Activated T-cell treated with anti-CD3 and anti-CD28 coated beads, Interleukin-2, amount 50 U/mL, for 4 hours (primary cell): ENCODE measurements at regions not wholly inside any gene's neighbourhood (a gene's known extent, or its start where the extent isn't known, plus 50 kb on each side); places are given as distances from the start of the nearest gene placed in this dataset.

ENCODE experiments used
- ATAC-seq, 2 donors: fragments of 200-7000 bp; cut with Tn5 transposase; one replicate each; pipeline ENCODE4 v1.10.0; 2021
- DNase-seq: peaks from one replicate; pipeline ENCODE4 v3.0.0-alpha.2; 2020
- H3K27me3 Mint-ChIP-seq: one replicate; pipeline ENCODE4 v1.8.0; 2021; ENCODE audit warnings: low read depth, mixed read lengths
- H3K36me3 Mint-ChIP-seq: one replicate; pipeline ENCODE4 v1.8.0; 2022; ENCODE audit warnings: mixed read lengths; ENCODE audit not compliant: insufficient read depth
- H3K4me1 Mint-ChIP-seq: one replicate; pipeline ENCODE4 v1.8.0; 2021; ENCODE audit warnings: low read depth, mixed read lengths
- H3K4me3 Mint-ChIP-seq: one replicate; pipeline ENCODE4 v1.8.0; 2021; ENCODE audit warnings: mild to moderate bottlenecking, moderate library complexity, mixed read lengths
- H3K9me3 Mint-ChIP-seq: one replicate; pipeline ENCODE4 v1.8.0; 2021; ENCODE audit warnings: mixed read lengths

GRCh38 chr15:66832664-66833063 is 130.6 kb downstream of the SMAD6 start:
- H3K9me3 Mint-ChIP-seq, result no peaks in the 10 kb centered on the region
- H3K27me3 Mint-ChIP-seq, result no peaks in the 10 kb centered on the region
- no peak for ATAC-seq
- no peaks in the 10 kb centered on the region for H3K36me3 Mint-ChIP-seq
- H3K4me3 Mint-ChIP-seq, result no peak overlapping the region
- H3K4me1 Mint-ChIP-seq, result peaks cover 1% of the 10 kb centered on the region
- no peak for DNase-seq

DNA sequence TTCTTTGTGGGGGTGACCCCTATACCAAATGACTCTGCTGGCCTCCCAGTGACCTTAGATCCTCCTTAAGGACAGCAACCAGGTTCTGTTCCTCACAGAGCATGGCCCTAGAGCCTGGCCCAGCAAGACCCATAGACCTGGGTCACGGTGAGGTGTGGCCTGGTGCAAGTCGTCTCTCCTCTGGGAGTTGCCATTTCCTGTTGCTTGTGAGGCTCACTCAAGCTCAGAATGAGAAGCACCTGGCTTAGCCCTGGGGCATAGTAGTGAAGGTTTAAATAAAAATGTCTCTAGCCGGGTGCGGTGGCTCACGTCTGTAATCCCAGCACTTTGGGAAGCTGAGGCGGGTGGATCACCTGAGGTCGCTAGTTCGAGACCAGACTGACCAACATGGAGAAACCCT is 131.3 kb downstream of the SMAD6 start:
- H3K4me1 Mint-ChIP-seq, result peaks cover 1% of the 10 kb centered on the region
- no peak for DNase-seq
- H3K36me3 Mint-ChIP-seq, result no peaks in the 10 kb centered on the region
- no peaks in the 10 kb centered on the region for H3K27me3 Mint-ChIP-seq
- H3K4me3 Mint-ChIP-seq, result no peak overlapping the region
- no peaks in the 10 kb centered on the region for H3K9me3 Mint-ChIP-seq
- no peak for ATAC-seq

DNA sequence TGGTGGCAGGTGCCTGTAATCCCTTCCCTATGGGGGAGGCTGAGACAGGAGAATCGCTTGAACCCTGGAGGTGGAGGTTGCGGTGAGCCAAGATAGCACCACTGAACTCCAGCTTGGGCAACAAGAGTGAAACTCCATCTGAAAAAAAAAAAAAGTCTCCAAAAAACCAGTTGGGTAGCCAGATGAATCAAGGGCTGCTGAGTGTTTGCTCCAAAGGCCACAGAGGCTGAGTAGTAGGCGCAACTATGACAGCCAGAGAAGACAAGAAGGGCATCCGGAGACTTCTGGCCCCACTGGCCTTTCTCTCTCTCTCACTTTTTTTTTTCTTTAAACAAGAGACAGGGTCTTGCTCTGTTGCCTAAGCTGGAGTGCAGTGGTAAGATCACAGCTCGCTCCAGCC is 131.8 kb downstream of the SMAD6 start:
- Mint-ChIP-seq H3K4me3 (no peak overlapping the region), H3K36me3 (no peaks in the 10 kb centered on the region), H3K9me3 (no peaks in the 10 kb centered on the region), H3K4me1 (peaks cover 1% of the 10 kb centered on the region), H3K27me3 (no peaks in the 10 kb centered on the region)
- DNase-seq (no peak), ATAC-seq (no peak)

DNA sequence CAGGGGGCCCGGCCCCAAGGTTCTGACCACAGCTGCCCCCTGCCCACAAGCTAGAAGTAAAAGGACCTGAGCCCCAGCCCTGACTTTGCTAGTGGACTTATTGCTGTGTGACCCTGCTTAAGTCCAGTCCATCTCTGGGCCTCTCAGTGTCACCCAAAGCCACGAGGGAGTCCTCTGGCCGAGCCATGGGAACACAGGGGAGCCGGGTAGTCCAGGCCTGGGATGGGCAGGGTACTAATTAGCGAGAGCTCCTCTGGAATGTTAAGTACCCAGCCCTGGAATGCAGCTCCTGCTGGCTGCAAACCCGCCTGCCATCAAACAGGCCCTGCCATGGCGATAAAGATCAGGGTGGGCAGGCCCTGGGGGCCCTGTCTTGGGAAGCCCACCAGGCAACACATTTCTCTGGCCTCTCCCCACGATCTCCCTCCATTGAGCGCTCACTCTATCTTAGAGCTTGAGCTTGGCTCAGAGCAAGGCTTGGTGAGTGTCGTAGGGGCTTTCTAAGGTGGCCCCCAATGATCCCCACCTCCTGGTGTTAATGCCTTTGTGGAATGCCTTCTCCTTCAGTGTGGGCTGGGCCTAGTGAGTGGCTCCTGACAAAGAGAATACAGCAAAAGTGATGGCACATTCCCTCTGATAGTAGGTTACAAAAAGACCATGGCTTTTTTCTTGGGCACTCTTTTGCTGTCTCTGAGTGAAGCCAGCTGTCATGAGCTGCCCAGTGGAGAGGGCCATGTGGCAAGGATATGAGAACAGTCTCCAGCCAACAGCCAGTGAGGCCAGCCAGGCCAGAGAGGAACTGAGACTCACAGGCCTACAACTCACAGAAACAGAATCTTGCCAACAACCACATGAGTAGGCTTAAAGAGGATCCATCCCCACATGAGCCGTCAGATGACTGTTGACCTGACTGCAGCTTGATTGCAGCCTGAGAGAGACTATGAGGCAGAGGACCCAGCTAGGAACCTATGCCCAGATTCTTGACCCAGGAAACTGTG is 133.1 kb downstream of the SMAD6 start:
- Mint-ChIP-seq H3K4me1 (peaks cover 1% of the 10 kb centered on the region), H3K4me3 (no peak overlapping the region), H3K27me3 (no peaks in the 10 kb centered on the region), H3K9me3 (no peaks in the 10 kb centered on the region), H3K36me3 (no peaks in the 10 kb centered on the region)
- ATAC-seq (no peak), DNase-seq (no peak)

DNA sequence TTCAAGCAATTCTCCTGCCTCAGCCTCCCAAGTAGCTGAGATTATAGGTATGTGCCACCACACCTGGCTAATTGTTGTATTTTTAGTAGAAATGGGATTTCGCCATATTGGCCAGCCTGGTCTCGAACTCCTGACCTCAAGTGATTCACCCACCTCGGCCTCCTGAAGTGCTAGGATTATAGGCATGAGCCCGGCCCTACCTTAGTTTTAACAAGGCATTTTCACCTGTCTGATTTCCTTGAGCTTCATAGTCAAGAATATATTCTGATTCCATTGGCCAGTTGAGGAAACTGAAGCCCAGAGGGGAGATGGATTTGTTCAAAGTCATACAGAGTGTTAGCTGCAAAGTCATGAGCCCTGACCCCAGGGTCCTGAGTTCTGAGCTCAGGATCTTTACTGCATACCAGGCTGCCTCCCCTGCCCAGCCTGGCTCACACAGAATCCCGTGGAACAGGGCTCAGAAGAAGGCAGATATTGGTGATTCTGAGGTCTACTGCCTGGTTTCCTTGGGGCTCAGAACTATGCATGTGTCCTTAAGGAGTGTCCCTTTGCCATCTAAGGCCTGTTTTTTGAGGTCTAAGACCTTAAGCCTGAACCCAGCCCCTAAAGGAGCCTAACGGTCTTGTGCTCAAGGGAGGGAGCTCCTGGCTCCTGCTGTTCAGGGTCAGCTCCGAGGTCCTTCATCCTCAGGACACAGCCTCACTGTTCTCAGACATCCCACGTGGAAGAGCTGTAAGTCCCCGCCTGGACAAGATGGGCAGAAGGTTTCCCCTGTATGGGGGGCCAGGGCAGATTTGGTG is 134.4 kb downstream of the SMAD6 start:
- Mint-ChIP-seq H3K36me3 (no peaks in the 10 kb centered on the region), H3K4me1 (peaks cover 1% of the 10 kb centered on the region), H3K9me3 (no peaks in the 10 kb centered on the region), H3K27me3 (peaks cover 3% of the 10 kb centered on the region), H3K4me3 (no peak overlapping the region)
- ATAC-seq (no peak), DNase-seq (no peak)

- DNase-seq (no peak), ATAC-seq (no peak)
- Mint-ChIP-seq H3K36me3 (no peaks in the 10 kb centered on the region), H3K4me1 (peaks cover 6% of the 10 kb centered on the region), H3K4me3 (no peak overlapping the region), H3K9me3 (no peaks in the 10 kb centered on the region), H3K27me3 (peaks cover 14% of the 10 kb centered on the region)
These were observed 136.2 kb downstream of the SMAD6 start for GRCh38 chr15:66838202-66838601.

GRCh38 chr15:66838671-66839239 is 136.7 kb downstream of the SMAD6 start:
- H3K27me3 Mint-ChIP-seq, result peaks cover 20% of the 10 kb centered on the region
- no peak overlapping the region for H3K4me3 Mint-ChIP-seq
- no peaks in the 10 kb centered on the region for H3K9me3 Mint-ChIP-seq
- no peak for ATAC-seq
- no peaks in the 10 kb centered on the region for H3K36me3 Mint-ChIP-seq
- peaks cover 5% of the 10 kb centered on the region for H3K4me1 Mint-ChIP-seq
- DNase-seq, result no peak

- no peak for ATAC-seq
- no peaks in the 10 kb centered on the region for H3K36me3 Mint-ChIP-seq
- peaks cover 5% of the 10 kb centered on the region for H3K4me1 Mint-ChIP-seq
- H3K9me3 Mint-ChIP-seq, result no peaks in the 10 kb centered on the region
- H3K27me3 Mint-ChIP-seq, result peaks cover 27% of the 10 kb centered on the region
- H3K4me3 Mint-ChIP-seq, result no peak overlapping the region
- DNase-seq, result no peak
These were observed 137.6 kb downstream of the SMAD6 start for GRCh38 chr15:66839506-66840112.

DNA sequence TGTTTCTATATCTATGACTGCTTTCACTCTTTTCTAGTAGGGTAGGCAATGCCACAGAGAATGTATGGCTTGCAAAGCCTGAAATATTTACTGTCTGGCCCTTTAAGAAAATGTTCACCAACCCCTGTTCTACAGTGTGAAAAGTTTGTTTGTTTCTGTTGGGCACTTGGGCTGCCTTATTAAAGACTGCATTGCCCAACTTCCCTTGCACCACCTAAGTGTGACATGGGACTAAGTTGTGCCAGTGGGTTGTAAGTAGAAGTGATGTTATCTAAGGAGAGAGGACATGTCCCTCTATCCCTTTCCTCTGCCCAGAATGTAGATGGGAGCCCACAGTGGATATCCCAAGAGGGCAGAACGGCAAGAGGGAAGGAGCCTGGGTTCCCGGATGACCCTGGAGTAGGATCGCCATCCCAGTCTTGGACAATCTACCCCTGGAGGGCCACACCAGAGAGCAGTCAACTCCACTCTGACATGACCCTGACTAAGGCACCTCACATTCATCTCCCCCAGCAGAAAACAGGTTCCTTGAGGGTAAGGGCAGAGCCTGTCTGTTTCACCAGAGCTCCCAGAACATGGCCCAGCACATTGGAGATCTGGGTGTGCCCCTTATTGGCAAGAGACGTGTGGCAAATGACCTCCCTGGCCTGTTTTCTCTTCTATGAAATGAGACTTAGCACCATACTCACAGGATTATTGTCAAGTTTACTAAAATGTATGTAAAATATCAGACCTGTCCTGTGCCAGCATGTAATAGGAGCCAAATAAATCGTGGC is 138.8 kb downstream of the SMAD6 start:
- Mint-ChIP-seq H3K36me3 (no peaks in the 10 kb centered on the region), H3K27me3 (peaks cover 35% of the 10 kb centered on the region), H3K4me3 (no peak overlapping the region), H3K9me3 (no peaks in the 10 kb centered on the region), H3K4me1 (peaks cover 5% of the 10 kb centered on the region)
- ATAC-seq (no peak), DNase-seq (no peak)

DNA sequence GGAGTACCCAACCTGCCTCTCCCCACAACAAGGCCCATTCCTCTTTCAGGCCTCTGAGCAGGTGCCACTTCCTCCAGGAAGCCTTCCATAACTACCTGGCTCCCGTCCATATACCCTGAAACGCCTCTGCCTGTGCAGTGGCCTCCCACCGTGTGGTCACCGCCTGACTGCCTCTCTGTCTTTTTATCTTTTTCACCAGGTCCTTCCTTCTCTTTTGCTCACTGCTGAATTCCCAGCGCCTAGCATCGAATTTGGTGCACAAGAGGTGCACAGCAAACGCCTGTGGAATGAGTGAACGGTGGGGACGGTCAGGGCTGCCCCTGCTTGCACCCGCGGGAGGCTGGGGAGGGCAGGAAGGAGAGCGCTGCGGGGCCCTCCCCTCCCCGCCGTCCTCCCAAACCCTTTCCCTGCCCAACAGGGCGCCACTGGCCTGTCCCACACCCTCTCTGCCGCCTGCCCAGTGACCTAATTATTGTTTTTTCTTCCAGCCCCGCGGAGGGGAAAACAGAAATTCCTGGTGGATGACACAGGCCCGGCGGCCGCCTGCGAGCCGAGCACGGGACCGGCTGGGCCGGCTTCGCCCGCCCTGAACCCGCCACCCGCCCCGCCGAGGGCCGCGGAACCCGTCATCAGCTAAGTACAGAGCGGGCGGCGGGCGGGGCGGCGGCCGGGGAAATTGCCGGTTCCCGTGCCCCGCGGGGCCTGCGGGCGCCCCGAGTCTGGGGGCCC is 140.1 kb downstream of the SMAD6 start:
- no peak for DNase-seq
- H3K9me3 Mint-ChIP-seq, result no peaks in the 10 kb centered on the region
- no peaks in the 10 kb centered on the region for H3K36me3 Mint-ChIP-seq
- H3K4me1 Mint-ChIP-seq, result peaks cover 5% of the 10 kb centered on the region
- peak overlapping the region; percentile 30 for H3K4me3 Mint-ChIP-seq
- peaks cover 39% of the 10 kb centered on the region for H3K27me3 Mint-ChIP-seq
- peak; percentile 81 to 84 for ATAC-seq

- no peaks in the 10 kb centered on the region for H3K9me3 Mint-ChIP-seq
- H3K4me3 Mint-ChIP-seq, result peak overlapping the region; percentile 12
- DNase-seq (no peak), ATAC-seq (peak; percentile 58 to 63)
- peaks cover 39% of the 10 kb centered on the region for H3K27me3 Mint-ChIP-seq
- peaks cover 5% of the 10 kb centered on the region for H3K4me1 Mint-ChIP-seq
- no peaks in the 10 kb centered on the region for H3K36me3 Mint-ChIP-seq
These were observed 140.8 kb downstream of the SMAD6 start for GRCh38 chr15:66842710-66843441.

DNA sequence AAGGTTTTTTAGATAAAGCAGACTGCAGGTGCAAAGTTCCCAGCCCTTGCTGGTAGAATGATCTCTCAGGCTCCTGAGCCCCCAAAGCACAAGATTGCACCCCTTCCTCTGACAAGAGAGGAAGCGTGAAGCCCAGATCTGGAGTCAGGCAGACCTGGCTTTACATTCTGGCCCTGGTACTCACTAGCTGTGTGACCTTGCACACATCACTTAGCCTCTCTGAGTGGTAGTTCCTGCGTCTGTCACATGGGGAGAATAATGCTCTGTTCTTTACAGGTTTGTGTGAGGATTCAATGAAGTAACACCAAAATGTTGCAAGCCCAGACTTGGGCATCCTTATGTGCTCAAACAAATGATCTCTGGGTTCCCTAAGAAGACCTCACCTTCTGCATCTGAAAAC is 141.5 kb downstream of the SMAD6 start:
- H3K36me3 Mint-ChIP-seq, result no peaks in the 10 kb centered on the region
- H3K4me3 Mint-ChIP-seq, result no peak overlapping the region
- ATAC-seq (no peak), DNase-seq (no peak)
- peaks cover 5% of the 10 kb centered on the region for H3K4me1 Mint-ChIP-seq
- H3K9me3 Mint-ChIP-seq, result no peaks in the 10 kb centered on the region
- H3K27me3 Mint-ChIP-seq, result peaks cover 39% of the 10 kb centered on the region
